ENCODE measurements at regions not wholly inside any gene's neighbourhood (a gene's known extent, or its start where the extent isn't known, plus 50 kb on each side); places are given as distances from the start of the nearest gene placed in this dataset.

GRCh38 chr1:73781251-73781650 is 416.7 kb downstream of the LRRIQ3 start:
- Histone ChIP-seq H3K4me1 (ENCODE audit: control insufficient read depth in 2 of 2, insufficient read depth in 2 of 2, low read length in 2 of 2) (peaks cover 0 to 7% of the 10 kb centered on the region in 2 donors), H3K9ac (ENCODE audit: low read depth in 1 of 2, low read length in 2 of 2) (no peak overlapping the region), H3K4me3 (ENCODE audit: low read length in 2 of 2) (no peak overlapping the region), H3K27ac (ENCODE audit: low read depth in 2 of 2, low read length in 2 of 2) (no peak overlapping the region), H3K27me3 (ENCODE audit: control insufficient read depth in 2 of 2, insufficient read depth in 2 of 2, low read length in 2 of 2) (no peaks in the 10 kb centered on the region), H3K36me3 (ENCODE audit: control insufficient read depth in 2 of 2, insufficient read depth in 2 of 2, low read length in 2 of 2) (no peaks in the 10 kb centered on the region), H3K9me3 (ENCODE audit: control insufficient read depth in 2 of 2, low read length in 2 of 2) (no peaks in the 10 kb centered on the region)

- H3K9ac ChIP-seq (ENCODE audit: low read depth in 1 of 2, low read length in 2 of 2), result no peak overlapping the region
- no peaks in the 10 kb centered on the region for H3K9me3 ChIP-seq (ENCODE audit: control insufficient read depth in 2 of 2, low read length in 2 of 2)
- no peaks in the 10 kb centered on the region for H3K36me3 ChIP-seq (ENCODE audit: control insufficient read depth in 2 of 2, insufficient read depth in 2 of 2, low read length in 2 of 2)
- no peaks in the 10 kb centered on the region for H3K27me3 ChIP-seq (ENCODE audit: control insufficient read depth in 2 of 2, insufficient read depth in 2 of 2, low read length in 2 of 2)
- no peak overlapping the region for H3K4me3 ChIP-seq (ENCODE audit: low read length in 2 of 2)
- no peak overlapping the region for H3K27ac ChIP-seq (ENCODE audit: low read depth in 2 of 2, low read length in 2 of 2)
- no peaks in the 10 kb centered on the region for H3K4me1 ChIP-seq (ENCODE audit: control insufficient read depth in 2 of 2, insufficient read depth in 2 of 2, low read length in 2 of 2)
Measured at GRCh38 chr1:73778471-73778870, 419.5 kb downstream of the LRRIQ3 start.

- no peak overlapping the region for H3K27ac ChIP-seq (ENCODE audit: low read depth in 2 of 2, low read length in 2 of 2)
- H3K27me3 ChIP-seq (ENCODE audit: control insufficient read depth in 2 of 2, insufficient read depth in 2 of 2, low read length in 2 of 2), result no peaks in the 10 kb centered on the region
- H3K36me3 ChIP-seq (ENCODE audit: control insufficient read depth in 2 of 2, insufficient read depth in 2 of 2, low read length in 2 of 2), result no peaks in the 10 kb centered on the region
- H3K9ac ChIP-seq (ENCODE audit: low read depth in 1 of 2, low read length in 2 of 2), result no peak overlapping the region
- H3K9me3 ChIP-seq (ENCODE audit: control insufficient read depth in 2 of 2, low read length in 2 of 2), result no peaks in the 10 kb centered on the region
- H3K4me1 ChIP-seq (ENCODE audit: control insufficient read depth in 2 of 2, insufficient read depth in 2 of 2, low read length in 2 of 2), result no peaks in the 10 kb centered on the region
- H3K4me3 ChIP-seq (ENCODE audit: low read length in 2 of 2), result no peak overlapping the region
Measured at GRCh38 chr1:73775896-73776295, 422.1 kb downstream of the LRRIQ3 start.

GRCh38 chr1:73772941-73773340 is 425.0 kb downstream of the LRRIQ3 start:
- no peaks in the 10 kb centered on the region for H3K4me1 ChIP-seq (ENCODE audit: control insufficient read depth in 2 of 2, insufficient read depth in 2 of 2, low read length in 2 of 2)
- H3K4me3 ChIP-seq (ENCODE audit: low read length in 2 of 2), result no peak overlapping the region
- H3K27me3 ChIP-seq (ENCODE audit: control insufficient read depth in 2 of 2, insufficient read depth in 2 of 2, low read length in 2 of 2), result no peaks in the 10 kb centered on the region
- H3K9ac ChIP-seq (ENCODE audit: low read depth in 1 of 2, low read length in 2 of 2), result no peak overlapping the region
- no peaks in the 10 kb centered on the region for H3K9me3 ChIP-seq (ENCODE audit: control insufficient read depth in 2 of 2, low read length in 2 of 2)
- no peak overlapping the region for H3K27ac ChIP-seq (ENCODE audit: low read depth in 2 of 2, low read length in 2 of 2)
- no peaks in the 10 kb centered on the region for H3K36me3 ChIP-seq (ENCODE audit: control insufficient read depth in 2 of 2, insufficient read depth in 2 of 2, low read length in 2 of 2)

- H3K36me3 ChIP-seq (ENCODE audit: control insufficient read depth in 2 of 2, insufficient read depth in 2 of 2, low read length in 2 of 2), result no peaks in the 10 kb centered on the region
- no peaks in the 10 kb centered on the region for H3K9me3 ChIP-seq (ENCODE audit: control insufficient read depth in 2 of 2, low read length in 2 of 2)
- no peak overlapping the region for H3K27ac ChIP-seq (ENCODE audit: low read depth in 2 of 2, low read length in 2 of 2)
- H3K27me3 ChIP-seq (ENCODE audit: control insufficient read depth in 2 of 2, insufficient read depth in 2 of 2, low read length in 2 of 2), result no peaks in the 10 kb centered on the region
- H3K9ac ChIP-seq (ENCODE audit: low read depth in 1 of 2, low read length in 2 of 2), result no peak overlapping the region
- H3K4me1 ChIP-seq (ENCODE audit: control insufficient read depth in 2 of 2, insufficient read depth in 2 of 2, low read length in 2 of 2), result no peaks in the 10 kb centered on the region
- H3K4me3 ChIP-seq (ENCODE audit: low read length in 2 of 2), result no peak overlapping the region
Measured at GRCh38 chr1:73771396-73771795, 426.6 kb downstream of the LRRIQ3 start.

GRCh38 chr1:73770109-73770905 is 427.7 kb downstream of the LRRIQ3 start:
- no peaks in the 10 kb centered on the region for H3K4me1 ChIP-seq (ENCODE audit: control insufficient read depth in 2 of 2, insufficient read depth in 2 of 2, low read length in 2 of 2)
- H3K27ac ChIP-seq (ENCODE audit: low read depth in 2 of 2, low read length in 2 of 2), result no peak overlapping the region
- no peak overlapping the region for H3K9ac ChIP-seq (ENCODE audit: low read depth in 1 of 2, low read length in 2 of 2)
- H3K4me3 ChIP-seq (ENCODE audit: low read length in 2 of 2), result no peak overlapping the region
- no peaks in the 10 kb centered on the region for H3K9me3 ChIP-seq (ENCODE audit: control insufficient read depth in 2 of 2, low read length in 2 of 2)
- H3K27me3 ChIP-seq (ENCODE audit: control insufficient read depth in 2 of 2, insufficient read depth in 2 of 2, low read length in 2 of 2), result no peaks in the 10 kb centered on the region
- H3K36me3 ChIP-seq (ENCODE audit: control insufficient read depth in 2 of 2, insufficient read depth in 2 of 2, low read length in 2 of 2), result no peaks in the 10 kb centered on the region

GRCh38 chr1:73766786-73767348 is 431.1 kb downstream of the LRRIQ3 start:
- Histone ChIP-seq H3K27me3 (ENCODE audit: control insufficient read depth in 2 of 2, insufficient read depth in 2 of 2, low read length in 2 of 2) (no peaks in the 10 kb centered on the region), H3K36me3 (ENCODE audit: control insufficient read depth in 2 of 2, insufficient read depth in 2 of 2, low read length in 2 of 2) (no peaks in the 10 kb centered on the region), H3K4me1 (ENCODE audit: control insufficient read depth in 2 of 2, insufficient read depth in 2 of 2, low read length in 2 of 2) (no peaks in the 10 kb centered on the region), H3K4me3 (ENCODE audit: low read length in 2 of 2) (no peak overlapping the region), H3K27ac (ENCODE audit: low read depth in 2 of 2, low read length in 2 of 2) (no peak overlapping the region), H3K9ac (ENCODE audit: low read depth in 1 of 2, low read length in 2 of 2) (no peak overlapping the region), H3K9me3 (ENCODE audit: control insufficient read depth in 2 of 2, low read length in 2 of 2) (no peaks in the 10 kb centered on the region)

- Histone ChIP-seq H3K36me3 (ENCODE audit: control insufficient read depth in 2 of 2, insufficient read depth in 2 of 2, low read length in 2 of 2) (no peaks in the 10 kb centered on the region), H3K27ac (ENCODE audit: low read depth in 2 of 2, low read length in 2 of 2) (no peak overlapping the region), H3K27me3 (ENCODE audit: control insufficient read depth in 2 of 2, insufficient read depth in 2 of 2, low read length in 2 of 2) (no peaks in the 10 kb centered on the region), H3K9ac (ENCODE audit: low read depth in 1 of 2, low read length in 2 of 2) (no peak overlapping the region), H3K9me3 (ENCODE audit: control insufficient read depth in 2 of 2, low read length in 2 of 2) (no peaks in the 10 kb centered on the region), H3K4me3 (ENCODE audit: low read length in 2 of 2) (no peak overlapping the region), H3K4me1 (ENCODE audit: control insufficient read depth in 2 of 2, insufficient read depth in 2 of 2, low read length in 2 of 2) (no peaks in the 10 kb centered on the region)
Measured at GRCh38 chr1:73765551-73766233, 432.3 kb downstream of the LRRIQ3 start.

- Histone ChIP-seq H3K36me3 (ENCODE audit: control insufficient read depth in 2 of 2, insufficient read depth in 2 of 2, low read length in 2 of 2) (no peaks in the 10 kb centered on the region), H3K4me3 (ENCODE audit: low read length in 2 of 2) (no peak overlapping the region), H3K27ac (ENCODE audit: low read depth in 2 of 2, low read length in 2 of 2) (no peak overlapping the region), H3K4me1 (ENCODE audit: control insufficient read depth in 2 of 2, insufficient read depth in 2 of 2, low read length in 2 of 2) (no peaks in the 10 kb centered on the region), H3K9me3 (ENCODE audit: control insufficient read depth in 2 of 2, low read length in 2 of 2) (no peaks in the 10 kb centered on the region), H3K27me3 (ENCODE audit: control insufficient read depth in 2 of 2, insufficient read depth in 2 of 2, low read length in 2 of 2) (no peaks in the 10 kb centered on the region), H3K9ac (ENCODE audit: low read depth in 1 of 2, low read length in 2 of 2) (no peak overlapping the region)
Measured at GRCh38 chr1:73761559-73761958, 436.4 kb downstream of the LRRIQ3 start.

GRCh38 chr1:73759011-73759410 is 439.0 kb downstream of the LRRIQ3 start:
- Histone ChIP-seq H3K27ac (ENCODE audit: low read depth in 2 of 2, low read length in 2 of 2) (no peak overlapping the region), H3K4me1 (ENCODE audit: control insufficient read depth in 2 of 2, insufficient read depth in 2 of 2, low read length in 2 of 2) (no peaks in the 10 kb centered on the region), H3K36me3 (ENCODE audit: control insufficient read depth in 2 of 2, insufficient read depth in 2 of 2, low read length in 2 of 2) (no peaks in the 10 kb centered on the region), H3K9me3 (ENCODE audit: control insufficient read depth in 2 of 2, low read length in 2 of 2) (no peaks in the 10 kb centered on the region), H3K27me3 (ENCODE audit: control insufficient read depth in 2 of 2, insufficient read depth in 2 of 2, low read length in 2 of 2) (no peaks in the 10 kb centered on the region), H3K9ac (ENCODE audit: low read depth in 1 of 2, low read length in 2 of 2) (no peak overlapping the region), H3K4me3 (ENCODE audit: low read length in 2 of 2) (no peak overlapping the region)

Data from mucosa of rectum (tissue), 2 donors.